ENCODE measurements at regions not wholly inside any gene's neighbourhood (a gene's known extent, or its start where the extent isn't known, plus 50 kb on each side); places are given as distances from the start of the nearest gene placed in this dataset.
"Not testable (repeated sequence)": the region's sequence is repeated elsewhere in the genome, so short reads cannot be mapped to it uniquely, and the experiment has no call there.

GRCh38 chr14:92223025-92223424, 99.9 kb upstream of the SLC24A4 start:
- TF ChIP-seq EZH2phosphoT487 (IDR thresholded peaks at IDR 0.05; ENCODE audit: low read length) (no peak), CTCF (IDR thresholded peaks at IDR 0.05; ENCODE audit: low read length) (no peak), EZH2 (optimal IDR thresholded peaks at IDR 0.05; ENCODE audit: low read depth, low read length) (no peak)
- Histone ChIP-seq H3K79me2 (ENCODE audit: low read length) (no peaks in the 10 kb centered on the region), H2AFZ (ENCODE audit: low read length) (no peak overlapping the region), H3K4me3 (ENCODE audit: low read length) (no peak overlapping the region), H3K9ac (ENCODE audit: low read length) (no peak overlapping the region), H3F3A (ENCODE audit: insufficient read depth, low read length) (no peaks in the 10 kb centered on the region), H4K20me1 (ENCODE audit: insufficient read depth, low read length) (no peaks in the 10 kb centered on the region), H3K27ac (ENCODE audit: low read length) (no peak overlapping the region), H3K9me3 (replicated peaks; ENCODE audit: insufficient read depth, low read length) (no peaks in the 10 kb centered on the region), H3K36me3 (replicated peaks; ENCODE audit: insufficient read depth, low read length) (no peaks in the 10 kb centered on the region), H3K27me3 (replicated peaks; ENCODE audit: insufficient read depth, low read length) (no peaks in the 10 kb centered on the region), H3K9me2 (replicated peaks; ENCODE audit: insufficient read depth, low read length) (no peaks in the 10 kb centered on the region), H3K4me2 (ENCODE audit: low read depth, low read length) (no peak overlapping the region), H3K4me1 (ENCODE audit: low read length) (no peaks in the 10 kb centered on the region)
- no peak for DNase-seq

- no peak overlapping the region for H2AFZ ChIP-seq (ENCODE audit: low read length)
Observed at GRCh38 chr14:92224358-92224954, 98.5 kb upstream of the SLC24A4 start.

GRCh38 chr14:92225731-92226130, 97.2 kb upstream of the SLC24A4 start:
- no peaks in the 10 kb centered on the region for H3K9me2 ChIP-seq (replicated peaks; ENCODE audit: insufficient read depth, low read length)
- H3K79me2 ChIP-seq (ENCODE audit: low read length) = no peaks in the 10 kb centered on the region
- no peaks in the 10 kb centered on the region for H4K20me1 ChIP-seq (ENCODE audit: insufficient read depth, low read length)
- no peaks in the 10 kb centered on the region for H3F3A ChIP-seq (ENCODE audit: insufficient read depth, low read length)
- no peaks in the 10 kb centered on the region for H3K4me1 ChIP-seq (ENCODE audit: low read length)
- no peaks in the 10 kb centered on the region for H3K9me3 ChIP-seq (replicated peaks; ENCODE audit: insufficient read depth, low read length)
- no peak overlapping the region for H2AFZ ChIP-seq (ENCODE audit: low read length)
- TF ChIP-seq EZH2phosphoT487 (IDR thresholded peaks at IDR 0.05; ENCODE audit: low read length) (no peak), EZH2 (optimal IDR thresholded peaks at IDR 0.05; ENCODE audit: low read depth, low read length) (no peak), CTCF (IDR thresholded peaks at IDR 0.05; ENCODE audit: low read length) (no peak)
- no peak overlapping the region for H3K4me2 ChIP-seq (ENCODE audit: low read depth, low read length)
- DNase-seq = no peak
- H3K9ac ChIP-seq (ENCODE audit: low read length) = no peak overlapping the region
- H3K4me3 ChIP-seq (ENCODE audit: low read length) = no peak overlapping the region
- no peak overlapping the region for H3K27ac ChIP-seq (ENCODE audit: low read length)
- no peaks in the 10 kb centered on the region for H3K36me3 ChIP-seq (replicated peaks; ENCODE audit: insufficient read depth, low read length)
- no peaks in the 10 kb centered on the region for H3K27me3 ChIP-seq (replicated peaks; ENCODE audit: insufficient read depth, low read length)

More at GRCh38 chr14:92224358-92224954, 98.5 kb upstream of the SLC24A4 start:
- no peaks in the 10 kb centered on the region for H4K20me1 ChIP-seq (ENCODE audit: insufficient read depth, low read length)
- H3K9me3 ChIP-seq (replicated peaks; ENCODE audit: insufficient read depth, low read length) = no peaks in the 10 kb centered on the region
- no peaks in the 10 kb centered on the region for H3K79me2 ChIP-seq (ENCODE audit: low read length)
- H3K9me2 ChIP-seq (replicated peaks; ENCODE audit: insufficient read depth, low read length) = no peaks in the 10 kb centered on the region
- H3K27ac ChIP-seq (ENCODE audit: low read length) = no peak overlapping the region
- H3K27me3 ChIP-seq (replicated peaks; ENCODE audit: insufficient read depth, low read length) = no peaks in the 10 kb centered on the region
- no peak for DNase-seq
- no peaks in the 10 kb centered on the region for H3K36me3 ChIP-seq (replicated peaks; ENCODE audit: insufficient read depth, low read length)
- no peaks in the 10 kb centered on the region for H3F3A ChIP-seq (ENCODE audit: insufficient read depth, low read length)
- no peak overlapping the region for H3K4me3 ChIP-seq (ENCODE audit: low read length)
- no peak for TF ChIP-seq CTCF (IDR thresholded peaks at IDR 0.05; ENCODE audit: low read length)
- TF ChIP-seq EZH2 (optimal IDR thresholded peaks at IDR 0.05; ENCODE audit: low read depth, low read length) = no peak
- TF ChIP-seq EZH2phosphoT487 (IDR thresholded peaks at IDR 0.05; ENCODE audit: low read length) = no peak
- H3K4me1 ChIP-seq (ENCODE audit: low read length) = no peaks in the 10 kb centered on the region
- no peak overlapping the region for H3K4me2 ChIP-seq (ENCODE audit: low read depth, low read length)
- H3K9ac ChIP-seq (ENCODE audit: low read length) = no peak overlapping the region

GRCh38 chr14:92226166-92226565, 96.8 kb upstream of the SLC24A4 start:
- H3K9me3 ChIP-seq (replicated peaks; ENCODE audit: insufficient read depth, low read length); H3K9me2 ChIP-seq (replicated peaks; ENCODE audit: insufficient read depth, low read length); H3F3A ChIP-seq (ENCODE audit: insufficient read depth, low read length); H3K9ac ChIP-seq (ENCODE audit: low read length); H3K27me3 ChIP-seq (replicated peaks; ENCODE audit: insufficient read depth, low read length); H2AFZ ChIP-seq (ENCODE audit: low read length); H3K36me3 ChIP-seq (replicated peaks; ENCODE audit: insufficient read depth, low read length); H4K20me1 ChIP-seq (ENCODE audit: insufficient read depth, low read length); H3K4me3 ChIP-seq (ENCODE audit: low read length); H3K4me1 ChIP-seq (ENCODE audit: low read length); DNase-seq; H3K79me2 ChIP-seq (ENCODE audit: low read length); H3K27ac ChIP-seq (ENCODE audit: low read length); H3K4me2 ChIP-seq (ENCODE audit: low read depth, low read length): not testable (repeated sequence)
